Breast epithelium (tissue), 3 donors: ENCODE measurements at regions not wholly inside any gene's neighbourhood (a gene's known extent, or its start where the extent isn't known, plus 50 kb on each side); places are given as distances from the start of the nearest gene placed in this dataset.

Experiments used
- POLR2A ChIP-seq: fragments of 450-650 bp; IDR thresholded peaks from one replicate; pipeline ENCODE4 v1.6.1; 2016; ENCODE audit warnings: antibody characterized with exemption, mild to moderate bottlenecking, moderate library complexity
- POLR2AphosphoS5 ChIP-seq, 3 donors: sonication (generic); formaldehyde crosslinking; IDR thresholded peaks; one replicate each; pipeline ENCODE4 v1.6.1; 2017; ENCODE audit warnings: antibody characterized with exemption in 3 of 3
- TF ChIP-seq, protein P1 (sequence below), 3 donors: fragments of 450-650 bp; IDR thresholded peaks; one replicate each; pipeline ENCODE4 v1.5.1; 2016 to 2017; ENCODE audit warnings: antibody characterized with exemption in 3 of 3, mild to moderate bottlenecking in 3 of 3, moderate library complexity in 3 of 3

DNA sequence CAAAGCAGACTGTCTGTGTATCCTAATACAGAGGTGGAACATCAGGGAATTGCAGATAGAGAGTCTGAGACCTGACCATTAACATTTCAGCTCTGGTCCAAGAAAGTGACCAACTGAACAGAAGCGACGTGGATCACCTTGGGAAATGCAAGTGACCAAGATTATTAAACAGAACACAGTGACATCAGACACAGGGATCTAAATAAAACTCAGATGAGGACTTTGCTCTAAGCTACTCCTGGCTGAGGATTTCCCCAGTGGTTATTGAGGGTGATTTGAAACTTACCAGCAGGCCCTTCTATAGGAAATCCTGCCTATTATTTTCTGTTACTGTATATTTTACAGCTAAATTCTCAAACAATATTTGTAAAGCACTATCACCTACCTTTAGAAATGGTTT is 436.0 kb downstream of the TMEM38B start:
- TF ChIP-seq, protein P1, sequence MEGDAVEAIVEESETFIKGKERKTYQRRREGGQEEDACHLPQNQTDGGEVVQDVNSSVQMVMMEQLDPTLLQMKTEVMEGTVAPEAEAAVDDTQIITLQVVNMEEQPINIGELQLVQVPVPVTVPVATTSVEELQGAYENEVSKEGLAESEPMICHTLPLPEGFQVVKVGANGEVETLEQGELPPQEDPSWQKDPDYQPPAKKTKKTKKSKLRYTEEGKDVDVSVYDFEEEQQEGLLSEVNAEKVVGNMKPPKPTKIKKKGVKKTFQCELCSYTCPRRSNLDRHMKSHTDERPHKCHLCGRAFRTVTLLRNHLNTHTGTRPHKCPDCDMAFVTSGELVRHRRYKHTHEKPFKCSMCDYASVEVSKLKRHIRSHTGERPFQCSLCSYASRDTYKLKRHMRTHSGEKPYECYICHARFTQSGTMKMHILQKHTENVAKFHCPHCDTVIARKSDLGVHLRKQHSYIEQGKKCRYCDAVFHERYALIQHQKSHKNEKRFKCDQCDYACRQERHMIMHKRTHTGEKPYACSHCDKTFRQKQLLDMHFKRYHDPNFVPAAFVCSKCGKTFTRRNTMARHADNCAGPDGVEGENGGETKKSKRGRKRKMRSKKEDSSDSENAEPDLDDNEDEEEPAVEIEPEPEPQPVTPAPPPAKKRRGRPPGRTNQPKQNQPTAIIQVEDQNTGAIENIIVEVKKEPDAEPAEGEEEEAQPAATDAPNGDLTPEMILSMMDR (IDR thresholded peaks at IDR 0.05): no peak
- TF ChIP-seq POLR2A: no peak
- no peak for TF ChIP-seq POLR2AphosphoS5 (IDR thresholded peaks at IDR 0.05)
